ENCODE measurements at regions not wholly inside any gene's neighbourhood (a gene's known extent, or its start where the extent isn't known, plus 50 kb on each side); places are given as distances from the start of the nearest gene placed in this dataset.
"Not testable (repeated sequence)": the region's sequence is repeated elsewhere in the genome, so short reads cannot be mapped to it uniquely, and the experiment has no call there.

GRCh38 chr11:67888056-67888455 lies 115.8 kb downstream of the UNC93B1 start:
- not testable (repeated sequence) for H3K9me3 Mint-ChIP-seq (ENCODE audit: unreplicated experiment); H3K4me1 Mint-ChIP-seq (ENCODE audit: low read depth, unreplicated experiment); H3K36me3 Mint-ChIP-seq (ENCODE audit: unreplicated experiment); H3K27me3 Mint-ChIP-seq (ENCODE audit: unreplicated experiment); H3K27ac Mint-ChIP-seq (ENCODE audit: unreplicated experiment); DNase-seq; H3K4me3 Mint-ChIP-seq (ENCODE audit: unreplicated experiment)

GRCh38 chr11:67886672-67887071 lies 117.2 kb downstream of the UNC93B1 start:
- H3K27me3 Mint-ChIP-seq (ENCODE audit: unreplicated experiment); DNase-seq; H3K36me3 Mint-ChIP-seq (ENCODE audit: unreplicated experiment); H3K4me3 Mint-ChIP-seq (ENCODE audit: unreplicated experiment); H3K4me1 Mint-ChIP-seq (ENCODE audit: low read depth, unreplicated experiment); H3K27ac Mint-ChIP-seq (ENCODE audit: unreplicated experiment); H3K9me3 Mint-ChIP-seq (ENCODE audit: unreplicated experiment): not testable (repeated sequence)

- DNase-seq; H3K36me3 Mint-ChIP-seq (ENCODE audit: unreplicated experiment); H3K9me3 Mint-ChIP-seq (ENCODE audit: unreplicated experiment); H3K27ac Mint-ChIP-seq (ENCODE audit: unreplicated experiment); H3K4me1 Mint-ChIP-seq (ENCODE audit: low read depth, unreplicated experiment); H3K27me3 Mint-ChIP-seq (ENCODE audit: unreplicated experiment); H3K4me3 Mint-ChIP-seq (ENCODE audit: unreplicated experiment): not testable (repeated sequence)
These were observed 117.7 kb downstream of the UNC93B1 start for GRCh38 chr11:67886207-67886606.

- not testable (repeated sequence) for H3K36me3 Mint-ChIP-seq (ENCODE audit: unreplicated experiment); DNase-seq; H3K27ac Mint-ChIP-seq (ENCODE audit: unreplicated experiment); H3K27me3 Mint-ChIP-seq (ENCODE audit: unreplicated experiment); H3K9me3 Mint-ChIP-seq (ENCODE audit: unreplicated experiment); H3K4me3 Mint-ChIP-seq (ENCODE audit: unreplicated experiment); H3K4me1 Mint-ChIP-seq (ENCODE audit: low read depth, unreplicated experiment)
These were observed 118.3 kb downstream of the UNC93B1 start for GRCh38 chr11:67885574-67885973.

- not testable (repeated sequence) for H3K27me3 Mint-ChIP-seq (ENCODE audit: unreplicated experiment); DNase-seq; H3K36me3 Mint-ChIP-seq (ENCODE audit: unreplicated experiment); H3K4me1 Mint-ChIP-seq (ENCODE audit: low read depth, unreplicated experiment); H3K9me3 Mint-ChIP-seq (ENCODE audit: unreplicated experiment)
- peak overlapping the region; percentile 50 for H3K27ac Mint-ChIP-seq (ENCODE audit: unreplicated experiment)
- H3K4me3 Mint-ChIP-seq (ENCODE audit: unreplicated experiment): peak overlapping the region; percentile 5
These were observed 118.9 kb downstream of the UNC93B1 start for GRCh38 chr11:67884761-67885558.

GRCh38 chr11:67884073-67884757 lies 119.7 kb downstream of the UNC93B1 start:
- not testable (repeated sequence) for H3K27ac Mint-ChIP-seq (ENCODE audit: unreplicated experiment); H3K9me3 Mint-ChIP-seq (ENCODE audit: unreplicated experiment); H3K36me3 Mint-ChIP-seq (ENCODE audit: unreplicated experiment); DNase-seq; H3K4me3 Mint-ChIP-seq (ENCODE audit: unreplicated experiment); H3K4me1 Mint-ChIP-seq (ENCODE audit: low read depth, unreplicated experiment); H3K27me3 Mint-ChIP-seq (ENCODE audit: unreplicated experiment)

GRCh38 chr11:67882304-67882703 lies 121.6 kb downstream of the UNC93B1 start:
- H3K4me3 Mint-ChIP-seq (ENCODE audit: unreplicated experiment); DNase-seq; H3K9me3 Mint-ChIP-seq (ENCODE audit: unreplicated experiment); H3K4me1 Mint-ChIP-seq (ENCODE audit: low read depth, unreplicated experiment); H3K27ac Mint-ChIP-seq (ENCODE audit: unreplicated experiment); H3K27me3 Mint-ChIP-seq (ENCODE audit: unreplicated experiment); H3K36me3 Mint-ChIP-seq (ENCODE audit: unreplicated experiment): not testable (repeated sequence)

- H3K36me3 Mint-ChIP-seq (ENCODE audit: unreplicated experiment); H3K27me3 Mint-ChIP-seq (ENCODE audit: unreplicated experiment); H3K4me1 Mint-ChIP-seq (ENCODE audit: low read depth, unreplicated experiment); H3K27ac Mint-ChIP-seq (ENCODE audit: unreplicated experiment); DNase-seq; H3K4me3 Mint-ChIP-seq (ENCODE audit: unreplicated experiment); H3K9me3 Mint-ChIP-seq (ENCODE audit: unreplicated experiment): not testable (repeated sequence)
These were observed 122.1 kb downstream of the UNC93B1 start for GRCh38 chr11:67881836-67882235.

- not testable (repeated sequence) for H3K4me1 Mint-ChIP-seq (ENCODE audit: low read depth, unreplicated experiment); H3K27me3 Mint-ChIP-seq (ENCODE audit: unreplicated experiment); H3K9me3 Mint-ChIP-seq (ENCODE audit: unreplicated experiment); H3K36me3 Mint-ChIP-seq (ENCODE audit: unreplicated experiment); H3K4me3 Mint-ChIP-seq (ENCODE audit: unreplicated experiment); DNase-seq; H3K27ac Mint-ChIP-seq (ENCODE audit: unreplicated experiment)
These were observed 123.2 kb downstream of the UNC93B1 start for GRCh38 chr11:67880594-67881196.

GRCh38 chr11:67878666-67879065 lies 125.2 kb downstream of the UNC93B1 start:
- H3K4me1 Mint-ChIP-seq (ENCODE audit: low read depth, unreplicated experiment); H3K27me3 Mint-ChIP-seq (ENCODE audit: unreplicated experiment); H3K9me3 Mint-ChIP-seq (ENCODE audit: unreplicated experiment); H3K36me3 Mint-ChIP-seq (ENCODE audit: unreplicated experiment); H3K27ac Mint-ChIP-seq (ENCODE audit: unreplicated experiment); DNase-seq; H3K4me3 Mint-ChIP-seq (ENCODE audit: unreplicated experiment): not testable (repeated sequence)

- H3K9me3 Mint-ChIP-seq (ENCODE audit: unreplicated experiment); H3K36me3 Mint-ChIP-seq (ENCODE audit: unreplicated experiment); H3K4me1 Mint-ChIP-seq (ENCODE audit: low read depth, unreplicated experiment): not testable (repeated sequence)
These were observed 126.6 kb downstream of the UNC93B1 start for GRCh38 chr11:67877316-67877715.

GRCh38 chr11:67873223-67873622 lies 130.7 kb downstream of the UNC93B1 start:
- not testable (repeated sequence) for H3K27ac Mint-ChIP-seq (ENCODE audit: unreplicated experiment); H3K4me3 Mint-ChIP-seq (ENCODE audit: unreplicated experiment); H3K9me3 Mint-ChIP-seq (ENCODE audit: unreplicated experiment); H3K4me1 Mint-ChIP-seq (ENCODE audit: low read depth, unreplicated experiment); DNase-seq; H3K36me3 Mint-ChIP-seq (ENCODE audit: unreplicated experiment); H3K27me3 Mint-ChIP-seq (ENCODE audit: unreplicated experiment)

More at GRCh38 chr11:67877316-67877715, 126.6 kb downstream of the UNC93B1 start:
- not testable (repeated sequence) for H3K27me3 Mint-ChIP-seq (ENCODE audit: unreplicated experiment); DNase-seq; H3K4me3 Mint-ChIP-seq (ENCODE audit: unreplicated experiment); H3K27ac Mint-ChIP-seq (ENCODE audit: unreplicated experiment)
